ENCODE measurements at regions not wholly inside any gene's neighbourhood (a gene's known extent, or its start where the extent isn't known, plus 50 kb on each side); places are given as distances from the start of the nearest gene placed in this dataset.

DNA sequence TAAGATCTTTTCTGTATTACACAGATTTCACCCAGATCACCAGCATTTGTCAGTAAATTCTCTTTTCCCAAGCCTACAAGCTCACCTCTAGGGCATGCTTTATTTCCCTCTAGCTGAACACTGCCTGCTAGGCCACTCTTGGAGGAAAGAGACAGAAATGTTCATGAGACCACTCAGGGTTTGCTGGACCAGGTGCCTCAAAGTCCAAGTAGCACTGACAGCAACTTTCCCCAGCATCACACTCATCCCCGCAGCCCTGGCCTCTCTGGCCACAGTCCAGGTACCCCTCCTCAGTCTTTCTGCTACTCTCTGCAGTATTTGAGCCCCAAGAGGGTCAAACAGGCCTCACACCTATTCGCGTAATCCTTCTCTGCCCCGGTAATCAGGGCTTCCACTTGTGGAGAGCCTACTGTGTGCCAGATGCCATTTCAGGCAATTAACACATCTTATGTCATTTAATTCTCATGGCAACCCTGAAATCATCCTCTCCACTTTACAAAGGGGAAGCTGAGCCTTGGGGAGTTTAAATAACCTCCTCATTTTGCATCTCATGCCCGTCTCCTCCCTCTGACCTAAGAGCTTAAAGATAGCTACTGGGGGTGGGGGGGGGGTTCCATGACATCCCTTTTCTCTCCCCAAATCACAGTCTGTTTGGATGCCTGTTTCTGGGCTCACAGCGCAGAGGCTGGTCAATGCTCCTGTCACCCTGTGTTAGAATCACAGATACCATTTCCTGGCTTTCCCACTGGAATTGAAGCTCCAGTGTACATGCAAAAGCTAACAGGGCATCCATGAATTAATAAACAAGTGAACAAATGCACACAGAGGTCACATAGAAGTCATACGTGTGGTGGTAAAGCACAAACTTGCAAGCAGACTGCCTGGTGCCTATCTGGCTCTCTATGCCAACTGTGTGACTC lies 88.5 kb downstream of the PRLHR start:
- DNase-seq (ENCODE audit: low spot score) = no peak
- no peaks in the 10 kb centered on the region for H3K9me3 Mint-ChIP-seq
- peaks cover 3% of the 10 kb centered on the region for H3K4me1 Mint-ChIP-seq (ENCODE audit: low read depth)
- peaks cover 5% of the 10 kb centered on the region for H3K27me3 Mint-ChIP-seq (ENCODE audit: low read depth)
- H3K27ac Mint-ChIP-seq = no peak overlapping the region
- H3K36me3 Mint-ChIP-seq (ENCODE audit: low read depth) = no peaks in the 10 kb centered on the region
- H3K4me3 Mint-ChIP-seq = no peak overlapping the region

DNA sequence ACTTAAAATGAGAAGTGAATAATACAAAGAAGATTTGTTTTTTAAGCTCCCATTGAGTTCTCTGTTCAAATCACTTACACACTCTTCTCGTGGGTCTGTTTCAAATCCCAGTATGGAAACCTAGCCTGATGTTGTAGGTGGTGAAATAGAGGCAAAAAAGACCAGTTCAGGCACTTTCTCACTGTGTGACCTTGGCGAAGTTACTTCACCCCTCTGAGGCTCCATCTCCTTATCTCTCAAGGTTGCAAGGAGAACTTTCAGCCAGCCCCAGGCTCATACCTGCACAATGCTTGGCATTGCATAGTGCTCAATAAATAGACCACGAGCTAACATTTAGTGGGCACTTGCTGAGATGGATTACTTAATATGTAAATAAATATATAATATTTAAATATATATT lies 90.1 kb downstream of the PRLHR start:
- Mint-ChIP-seq H3K27ac (no peak overlapping the region), H3K4me1 (ENCODE audit: low read depth) (peaks cover 3% of the 10 kb centered on the region), H3K27me3 (ENCODE audit: low read depth) (peaks cover 5% of the 10 kb centered on the region), H3K36me3 (ENCODE audit: low read depth) (no peaks in the 10 kb centered on the region), H3K4me3 (no peak overlapping the region), H3K9me3 (no peaks in the 10 kb centered on the region)
- DNase-seq (ENCODE audit: low spot score) = no peak

DNA sequence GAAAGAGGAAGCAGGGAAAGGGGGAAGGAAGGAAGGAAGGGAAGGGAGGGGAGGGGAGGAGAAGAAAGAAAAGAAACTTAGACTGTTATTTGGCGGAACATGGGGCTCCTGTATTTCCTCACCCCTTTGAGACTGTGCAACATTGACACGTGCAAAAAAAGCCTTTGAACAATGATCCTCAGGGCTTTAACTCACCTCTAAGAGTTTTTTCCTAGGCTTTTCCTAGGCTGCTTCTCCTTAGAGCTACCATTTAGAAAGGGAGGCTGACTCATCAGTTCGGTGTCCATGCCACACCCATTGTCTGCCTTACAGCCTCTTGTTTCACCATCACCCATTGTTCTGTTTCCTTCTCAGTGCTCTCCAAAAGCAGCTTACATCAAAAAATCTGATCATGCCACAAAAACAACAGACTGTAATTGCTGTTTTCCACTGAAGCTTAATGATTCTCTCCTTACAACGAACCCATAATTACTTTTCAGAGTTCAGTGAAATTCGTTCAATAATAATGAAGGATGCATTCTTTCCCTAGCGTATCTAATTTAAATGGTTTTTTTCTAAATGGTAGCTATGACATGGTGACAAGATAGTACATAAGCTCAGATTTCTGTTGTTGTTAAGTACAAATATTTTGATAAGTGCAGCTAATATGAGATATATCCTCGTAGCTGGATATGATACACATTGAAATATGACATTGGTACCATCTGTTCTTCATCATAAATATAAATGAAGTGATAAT lies 90.8 kb downstream of the PRLHR start:
- Mint-ChIP-seq H3K9me3 (no peaks in the 10 kb centered on the region), H3K27me3 (ENCODE audit: low read depth) (peaks cover 2% of the 10 kb centered on the region), H3K27ac (no peak overlapping the region), H3K4me1 (ENCODE audit: low read depth) (peaks cover 3% of the 10 kb centered on the region), H3K4me3 (no peak overlapping the region), H3K36me3 (ENCODE audit: low read depth) (no peaks in the 10 kb centered on the region)
- DNase-seq (ENCODE audit: low spot score) = no peak

DNA sequence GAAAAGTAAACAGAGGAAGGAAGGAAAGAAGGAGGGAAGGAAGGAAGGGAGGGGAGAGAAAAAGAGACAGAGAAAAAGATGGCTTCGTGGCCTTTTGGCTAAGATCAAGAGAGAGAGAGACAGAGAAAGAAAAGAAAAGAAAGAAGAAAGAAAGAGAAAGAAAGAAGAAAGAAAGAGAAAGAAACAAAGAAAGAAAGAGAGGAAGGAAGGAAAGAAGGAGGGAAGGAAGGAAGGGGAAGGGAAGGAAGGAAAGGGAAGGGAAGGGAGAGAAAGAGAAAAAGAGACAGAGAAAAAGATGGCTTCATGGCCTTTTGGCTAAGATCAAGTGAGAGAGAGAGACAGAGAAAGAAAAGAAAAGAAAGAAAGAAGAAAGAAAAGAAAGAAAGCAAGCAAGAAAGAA lies 91.4 kb downstream of the PRLHR start:
- Mint-ChIP-seq H3K36me3 (ENCODE audit: low read depth) (no peaks in the 10 kb centered on the region), H3K27ac (no peak overlapping the region), H3K4me1 (ENCODE audit: low read depth) (peaks cover 3% of the 10 kb centered on the region), H3K4me3 (no peak overlapping the region), H3K27me3 (ENCODE audit: low read depth) (peaks cover 2% of the 10 kb centered on the region), H3K9me3 (no peaks in the 10 kb centered on the region)
- no peak for DNase-seq (ENCODE audit: low spot score)

DNA sequence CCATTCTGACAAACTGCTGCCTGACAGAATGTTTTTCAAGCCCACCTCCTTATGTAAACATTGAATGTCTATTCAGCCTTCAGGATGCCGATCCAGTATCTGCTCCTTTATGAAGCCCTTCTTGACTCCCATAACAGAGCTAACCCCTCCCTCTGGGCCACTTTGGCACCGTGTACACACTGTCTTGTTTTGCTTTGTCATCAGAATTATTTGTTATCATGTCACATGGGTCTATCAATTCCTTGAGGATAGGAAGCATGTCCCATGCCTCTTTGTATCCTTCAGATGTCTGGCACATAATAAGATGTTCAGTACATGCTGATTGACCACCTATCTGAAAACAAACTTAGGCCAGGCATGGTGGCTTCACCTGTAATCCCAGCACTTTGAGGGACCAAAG lies 92.3 kb downstream of the PRLHR start:
- Mint-ChIP-seq H3K36me3 (ENCODE audit: low read depth) (no peaks in the 10 kb centered on the region), H3K4me1 (ENCODE audit: low read depth) (peaks cover 3% of the 10 kb centered on the region), H3K9me3 (no peaks in the 10 kb centered on the region), H3K4me3 (no peak overlapping the region), H3K27me3 (ENCODE audit: low read depth) (peaks cover 2% of the 10 kb centered on the region), H3K27ac (no peak overlapping the region)
- DNase-seq (ENCODE audit: low spot score) = no peak

DNA sequence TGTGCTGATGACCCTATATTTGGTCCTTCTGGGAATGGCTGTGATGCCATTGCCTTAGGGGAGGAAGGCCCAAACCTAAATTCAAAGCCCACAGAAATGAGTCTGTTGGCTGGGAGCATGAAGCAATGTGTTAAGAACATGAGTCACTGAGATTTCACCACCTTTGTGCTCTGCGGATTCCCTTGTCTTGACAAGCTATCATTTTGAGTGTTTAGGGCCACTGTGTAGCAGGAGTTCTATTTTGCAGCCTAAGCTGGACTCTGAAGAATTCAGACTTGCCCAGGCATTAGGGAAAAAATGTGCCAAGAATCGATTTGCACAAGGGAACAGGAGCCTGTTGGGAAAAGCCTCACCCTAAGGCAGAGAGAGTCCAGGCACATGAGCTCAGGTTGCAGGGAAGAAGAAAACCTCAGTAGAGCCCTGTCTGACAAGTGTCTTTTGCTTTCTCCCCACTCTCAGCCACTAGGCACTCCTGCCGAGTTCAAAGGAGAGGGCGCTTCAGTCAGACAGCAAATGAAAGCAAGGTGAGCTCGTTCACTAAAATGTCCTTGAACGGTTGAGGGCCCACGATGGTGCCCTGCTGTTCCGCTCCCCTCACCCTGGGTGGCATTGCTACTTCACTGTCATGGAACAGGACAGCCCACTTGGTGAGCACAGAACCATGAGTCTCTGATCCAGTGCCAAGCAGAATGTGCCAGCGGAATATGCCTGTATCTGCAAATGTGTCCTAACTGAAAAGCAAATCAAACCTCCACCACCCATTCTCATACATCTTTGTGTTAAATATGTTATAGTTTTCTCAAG lies 93.6 kb downstream of the PRLHR start:
- Mint-ChIP-seq H3K9me3 (no peaks in the 10 kb centered on the region), H3K4me1 (ENCODE audit: low read depth) (peaks cover 3% of the 10 kb centered on the region), H3K36me3 (ENCODE audit: low read depth) (no peaks in the 10 kb centered on the region), H3K4me3 (no peak overlapping the region), H3K27me3 (ENCODE audit: low read depth) (peaks cover 2% of the 10 kb centered on the region), H3K27ac (no peak overlapping the region)
- no peak for DNase-seq (ENCODE audit: low spot score)

DNA sequence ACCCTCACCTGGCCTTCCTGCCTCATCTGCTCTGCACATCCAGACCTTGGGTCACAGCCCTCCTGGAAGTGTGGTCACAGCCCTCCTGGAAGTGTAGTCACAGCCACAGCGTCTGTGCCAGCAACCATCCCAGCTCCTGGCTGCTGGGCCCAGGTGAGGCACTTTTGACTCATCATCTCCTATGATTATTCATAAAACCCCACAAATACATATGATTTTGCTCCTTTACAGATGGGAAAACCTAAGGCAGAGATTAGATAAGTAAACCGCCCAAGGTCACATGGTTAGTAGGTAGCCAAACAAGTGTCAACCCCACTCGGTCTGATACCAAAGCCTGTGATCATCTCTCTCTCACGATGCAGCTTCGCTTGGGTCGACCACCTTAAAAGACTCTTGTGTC lies 94.3 kb downstream of the PRLHR start:
- Mint-ChIP-seq H3K27ac (no peak overlapping the region), H3K9me3 (no peaks in the 10 kb centered on the region), H3K27me3 (ENCODE audit: low read depth) (peaks cover 2% of the 10 kb centered on the region)

DNA sequence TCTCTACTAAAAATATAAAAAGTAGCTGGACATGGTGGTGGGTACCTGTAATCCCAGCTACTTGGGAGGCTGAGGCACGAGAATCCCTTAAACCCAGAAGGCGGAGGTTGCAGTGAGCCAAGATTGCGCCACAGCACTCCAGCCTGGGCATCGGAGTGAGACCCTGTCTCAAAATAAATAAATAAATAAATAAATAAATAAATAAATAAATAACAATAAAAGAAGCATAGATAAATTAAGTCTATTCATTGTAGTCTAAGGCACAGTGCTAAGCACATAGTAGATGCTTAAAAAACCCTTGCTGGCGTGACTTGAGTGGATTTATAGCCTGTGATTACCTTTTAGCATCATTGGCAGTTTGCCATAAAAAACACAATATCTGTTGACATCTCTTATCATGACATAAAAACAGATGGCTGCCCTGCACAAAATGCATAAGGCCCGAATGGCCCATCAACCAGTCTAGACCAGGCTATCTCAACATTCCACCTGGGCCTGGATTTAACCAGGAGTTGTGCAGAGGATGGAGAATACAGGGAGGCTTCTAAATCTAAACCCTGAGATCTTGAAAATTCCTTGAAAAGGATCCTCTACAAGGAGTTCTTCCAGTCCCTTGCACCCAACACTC lies 94.9 kb downstream of the PRLHR start:
- Mint-ChIP-seq H3K27me3 (ENCODE audit: low read depth) (peaks cover 2% of the 10 kb centered on the region), H3K36me3 (ENCODE audit: low read depth) (no peaks in the 10 kb centered on the region), H3K27ac (no peak overlapping the region), H3K4me3 (no peak overlapping the region), H3K4me1 (ENCODE audit: low read depth) (peaks cover 3% of the 10 kb centered on the region), H3K9me3 (no peaks in the 10 kb centered on the region)
- no peak for DNase-seq (ENCODE audit: low spot score)

More for the DNA sequence above, 94.3 kb downstream of the PRLHR start:
- Mint-ChIP-seq H3K4me3 (no peak overlapping the region), H3K4me1 (ENCODE audit: low read depth) (peaks cover 3% of the 10 kb centered on the region), H3K36me3 (ENCODE audit: low read depth) (no peaks in the 10 kb centered on the region)
- DNase-seq (ENCODE audit: low spot score) = no peak

DNA sequence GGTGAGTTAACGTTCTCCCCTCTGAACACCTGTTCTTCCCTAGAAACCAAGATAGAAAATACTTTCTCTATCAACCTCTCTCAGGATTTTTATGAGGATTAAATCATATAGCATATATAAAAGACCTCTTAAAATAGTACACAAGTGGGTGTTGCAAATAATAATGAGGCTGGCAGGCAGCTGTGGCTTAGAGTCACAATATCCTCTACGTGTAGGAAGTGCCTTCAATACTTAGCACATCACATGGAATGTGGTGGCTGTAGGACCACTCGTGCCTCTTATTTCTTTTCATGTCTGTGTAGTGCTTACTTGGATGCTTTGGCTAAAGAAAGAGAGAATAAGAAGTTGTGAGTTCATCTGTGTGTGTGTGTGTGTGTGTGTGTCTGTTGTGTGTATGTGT lies 96.3 kb downstream of the PRLHR start:
- Mint-ChIP-seq H3K36me3 (ENCODE audit: low read depth) (no peaks in the 10 kb centered on the region), H3K27me3 (ENCODE audit: low read depth) (peaks cover 2% of the 10 kb centered on the region), H3K27ac (no peak overlapping the region), H3K4me1 (ENCODE audit: low read depth) (peaks cover 2% of the 10 kb centered on the region), H3K9me3 (no peaks in the 10 kb centered on the region), H3K4me3 (no peak overlapping the region)
- DNase-seq (ENCODE audit: low spot score) = no peak

DNA sequence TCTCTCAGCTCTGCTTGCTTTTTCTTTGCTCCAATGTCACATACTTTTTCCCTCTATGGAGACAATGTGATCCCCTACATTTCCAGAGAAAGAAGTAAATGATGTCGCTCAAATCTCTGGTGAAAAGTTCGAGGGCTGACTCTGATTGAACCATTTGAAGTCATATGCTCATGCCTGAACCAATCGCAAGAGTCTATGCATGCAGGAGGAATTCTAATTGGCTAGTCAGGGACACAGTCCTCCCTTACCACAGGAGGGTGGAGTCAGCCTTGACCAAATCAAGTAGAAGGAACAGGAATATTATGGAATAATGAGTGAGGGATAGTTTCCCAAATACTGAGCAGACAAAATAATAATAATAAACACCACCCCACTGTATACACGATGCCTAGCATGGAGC lies 96.8 kb downstream of the PRLHR start:
- no peaks in the 10 kb centered on the region for H3K36me3 Mint-ChIP-seq (ENCODE audit: low read depth)
- no peak overlapping the region for H3K4me3 Mint-ChIP-seq
- DNase-seq (ENCODE audit: low spot score) = no peak
- peaks cover 2% of the 10 kb centered on the region for H3K27me3 Mint-ChIP-seq (ENCODE audit: low read depth)
- no peak overlapping the region for H3K27ac Mint-ChIP-seq
- H3K9me3 Mint-ChIP-seq = no peaks in the 10 kb centered on the region
- no peaks in the 10 kb centered on the region for H3K4me1 Mint-ChIP-seq (ENCODE audit: low read depth)

DNA sequence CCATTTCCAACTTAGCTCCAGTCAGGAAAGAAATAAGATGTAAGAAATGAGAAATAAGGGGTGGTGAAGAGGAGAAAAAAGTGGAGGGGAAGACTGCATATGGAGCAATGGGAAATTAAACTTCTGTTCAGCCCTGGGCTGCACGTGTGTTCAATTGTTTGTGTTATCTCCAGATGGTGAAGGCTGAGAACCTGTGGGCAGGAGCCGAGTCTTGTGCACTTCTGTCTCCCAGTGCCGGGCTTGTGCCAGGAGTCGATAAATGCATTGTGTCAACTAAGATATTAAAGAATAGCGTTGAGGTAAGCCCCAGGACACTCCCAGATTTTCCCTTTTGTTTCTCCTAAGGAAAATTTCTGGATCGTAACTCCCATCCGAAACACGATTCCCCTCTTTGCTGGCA lies 98.2 kb downstream of the PRLHR start:
- no peak overlapping the region for H3K4me3 Mint-ChIP-seq
- H3K4me1 Mint-ChIP-seq (ENCODE audit: low read depth) = no peaks in the 10 kb centered on the region
- H3K27me3 Mint-ChIP-seq (ENCODE audit: low read depth) = peaks cover 2% of the 10 kb centered on the region
- H3K9me3 Mint-ChIP-seq = no peaks in the 10 kb centered on the region
- H3K36me3 Mint-ChIP-seq (ENCODE audit: low read depth) = no peaks in the 10 kb centered on the region
- H3K27ac Mint-ChIP-seq = no peak overlapping the region
- DNase-seq (ENCODE audit: low spot score) = no peak

DNA sequence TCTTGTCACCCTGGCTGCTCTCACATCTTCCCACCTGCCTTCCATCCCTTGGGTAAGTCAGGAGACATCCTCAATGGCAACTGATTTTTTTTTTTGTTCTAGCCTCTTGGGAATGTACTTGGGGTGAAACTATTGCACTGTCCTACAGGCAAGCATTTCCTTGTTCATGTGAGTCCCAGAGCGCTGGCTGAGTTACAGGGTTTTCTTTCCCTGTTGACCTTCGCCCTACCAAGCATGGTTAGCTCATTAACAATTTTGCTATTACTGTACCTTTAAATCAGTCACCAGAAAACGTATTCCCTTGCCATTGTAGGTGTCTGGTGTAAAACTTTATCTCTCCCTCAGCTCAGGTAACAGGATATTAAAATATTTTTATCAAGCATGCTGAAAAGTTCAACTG lies 98.9 kb downstream of the PRLHR start:
- Mint-ChIP-seq H3K4me1 (ENCODE audit: low read depth) (no peaks in the 10 kb centered on the region), H3K4me3 (no peak overlapping the region), H3K27ac (no peak overlapping the region), H3K9me3 (no peaks in the 10 kb centered on the region), H3K36me3 (ENCODE audit: low read depth) (no peaks in the 10 kb centered on the region), H3K27me3 (ENCODE audit: low read depth) (peaks cover 2% of the 10 kb centered on the region)
- DNase-seq (ENCODE audit: low spot score) = no peak

DNA sequence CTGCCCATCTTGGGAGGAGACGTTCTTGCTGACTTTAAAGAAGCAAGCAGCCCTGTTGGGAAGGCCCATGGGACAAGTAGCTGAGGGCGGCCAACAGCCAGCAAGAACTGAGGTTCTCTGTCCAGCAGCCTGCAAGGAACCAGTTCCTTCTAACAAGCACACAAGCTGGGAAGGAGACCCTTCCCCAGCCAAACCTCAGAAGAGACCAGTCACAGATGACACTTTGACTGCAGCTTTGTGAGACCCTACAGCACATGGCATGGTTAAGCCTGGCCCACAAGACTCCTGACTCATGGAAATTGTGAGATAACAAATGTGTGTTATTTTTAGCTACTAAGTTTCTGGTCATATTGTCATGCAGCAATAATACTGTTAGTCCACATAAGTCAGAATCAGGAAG lies 99.9 kb downstream of the PRLHR start:
- no peak for DNase-seq (ENCODE audit: low spot score)
- H3K4me3 Mint-ChIP-seq = no peak overlapping the region
- H3K9me3 Mint-ChIP-seq = peaks cover 9% of the 10 kb centered on the region
- no peaks in the 10 kb centered on the region for H3K36me3 Mint-ChIP-seq (ENCODE audit: low read depth)
- H3K27ac Mint-ChIP-seq = no peak overlapping the region
- no peaks in the 10 kb centered on the region for H3K4me1 Mint-ChIP-seq (ENCODE audit: low read depth)
- H3K27me3 Mint-ChIP-seq (ENCODE audit: low read depth) = no peaks in the 10 kb centered on the region
